Upper lobe of left lung (tissue), 4 donors: ENCODE measurements at regions not wholly inside any gene's neighbourhood (a gene's known extent, or its start where the extent isn't known, plus 50 kb on each side); places are given as distances from the start of the nearest gene placed in this dataset.

Experiments used
- CTCF ChIP-seq, 6 experiments: fragments of 450-650 bp in 4 of 6; fragments of 200-600 bp in 2 of 6; sonication (generic) in 2 of 6; IDR thresholded peaks; one replicate each; pipeline ENCODE4 v1.5.1; 2016 to 2019; ENCODE audit warnings: antibody characterized with exemption in 6 of 6
- EP300 ChIP-seq, 4 donors: sonication (generic); formaldehyde crosslinking; IDR thresholded peaks; one replicate each; pipeline ENCODE4 v1.5.1; 2017; ENCODE audit warnings: antibody characterized with exemption in 4 of 4, control low read depth in 2 of 4
- POLR2A ChIP-seq, 4 donors: fragments of 450-650 bp; IDR thresholded peaks; one replicate each; pipeline ENCODE4 v1.5.1; 2016 to 2017; ENCODE audit warnings: antibody characterized with exemption in 4 of 4, mild to moderate bottlenecking in 2 of 4
- POLR2AphosphoS5 ChIP-seq, 2 donors: sonication (generic); formaldehyde crosslinking; IDR thresholded peaks; one replicate each; pipeline ENCODE4 v1.5.1; 2017; ENCODE audit warnings: antibody characterized with exemption in 2 of 2

GRCh38 chr2:89819809-89820208, 1128.3 kb downstream of the RPIA start:
- TF ChIP-seq CTCF (IDR thresholded peaks at IDR 0.05) (no peak), POLR2AphosphoS5 (IDR thresholded peaks at IDR 0.05) (no peak), POLR2A (IDR thresholded peaks at IDR 0.05) (no peak), EP300 (IDR thresholded peaks at IDR 0.05) (no peak)
